ENCODE measurements at regions not wholly inside any gene's neighbourhood (a gene's known extent, or its start where the extent isn't known, plus 50 kb on each side); places are given as distances from the start of the nearest gene placed in this dataset.

- H3K4me3 ChIP-seq (ENCODE audit: control insufficient read depth in 1 of 7, extremely low read depth in 1 of 7, insufficient read depth in 4 of 7, low read depth in 2 of 7, low read length in 6 of 7) = no peak overlapping the region
- H3K9me3 ChIP-seq (ENCODE audit: control extremely low read depth in 1 of 5, control insufficient read depth in 4 of 5, insufficient read depth in 2 of 5, low read depth in 1 of 5, low read length in 4 of 5) = peaks cover 1 to 6% (median 5%) of the 10 kb centered on the region in 5 experiments
- DNase-seq = no peak
- 100% methylated on average over 1 of the region's 1 CpG for WGBS (ENCODE audit: insufficient coverage)
- no peak overlapping the region for H3K27ac ChIP-seq (ENCODE audit: insufficient read depth in 1 of 2, low read depth in 1 of 2, low read length in 2 of 2, poor library complexity in 1 of 2, severe bottlenecking in 2 of 2)
- H3K4me1 ChIP-seq (ENCODE audit: control extremely low read depth in 1 of 4, control insufficient read depth in 4 of 4, insufficient read depth in 4 of 4, low read length in 3 of 4) = no peaks in the 10 kb centered on the region
- CTCF ChIA-PET = interaction anchor here (0.9 kb wide), 2 partner anchors 29 to 41 kb away, joined by 3 read pairs; no protein-coding TSS in a partner anchor
- no peaks in the 10 kb centered on the region for H3K36me3 ChIP-seq (ENCODE audit: control insufficient read depth in 4 of 4, insufficient read depth in 4 of 4, low read length in 3 of 4)
- H3K27me3 ChIP-seq (replicated peaks in 2 of 5; ENCODE audit: control insufficient read depth in 4 of 5, insufficient read depth in 5 of 5, low read length in 4 of 5) = no peaks in the 10 kb centered on the region
- POLR2A ChIA-PET = no interaction called here
Measured at GRCh38 chr13:51015973-51016372, 95.1 kb downstream of the C13orf42 start.

DNA sequence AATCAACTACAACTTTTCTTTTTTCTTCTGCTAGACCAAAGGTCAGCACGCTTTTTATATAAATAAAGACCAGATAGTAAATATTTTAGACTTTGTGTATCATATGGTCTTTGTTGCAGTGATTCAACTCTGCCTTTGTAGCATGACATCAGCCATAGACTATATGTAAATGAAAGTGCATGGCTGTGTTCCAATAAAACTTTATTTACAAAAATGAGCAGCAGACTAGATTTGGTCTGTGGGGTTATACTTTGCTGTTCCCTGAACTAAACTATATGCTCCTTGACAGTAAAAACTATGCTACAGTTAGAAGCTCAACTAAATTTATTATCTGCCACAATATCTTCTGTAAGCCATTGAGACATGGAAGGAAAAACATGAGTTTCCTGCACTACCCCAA lies 100.0 kb downstream of the RNASEH2B start:
- peaks cover 0 to 2% (median 0%) of the 10 kb centered on the region in 4 experiments for H3K4me1 ChIP-seq (ENCODE audit: control extremely low read depth in 1 of 4, control insufficient read depth in 4 of 4, insufficient read depth in 4 of 4, low read length in 3 of 4)
- H3K4me3 ChIP-seq (ENCODE audit: control insufficient read depth in 1 of 7, extremely low read depth in 1 of 7, insufficient read depth in 4 of 7, low read depth in 2 of 7, low read length in 6 of 7) = no peak overlapping the region
- CTCF ChIA-PET = interaction anchor here (0.9 to 1.0 kb wide), 3 partner anchors 20 to 35 kb away, joined by 3 to 4 read pairs (median 3); no protein-coding TSS in a partner anchor
- no peaks in the 10 kb centered on the region for H3K36me3 ChIP-seq (ENCODE audit: control insufficient read depth in 4 of 4, insufficient read depth in 4 of 4, low read length in 3 of 4)
- H3K27ac ChIP-seq (ENCODE audit: insufficient read depth in 1 of 2, low read depth in 1 of 2, low read length in 2 of 2, poor library complexity in 1 of 2, severe bottlenecking in 2 of 2) = no peak overlapping the region
- POLR2A ChIA-PET = no interaction called here
- no peak for DNase-seq
- no CpG with 5 or more reads among the region's 1 CpG for WGBS (ENCODE audit: insufficient coverage)
- no peaks in the 10 kb centered on the region for H3K27me3 ChIP-seq (replicated peaks in 2 of 5; ENCODE audit: control insufficient read depth in 4 of 5, insufficient read depth in 5 of 5, low read length in 4 of 5)
- H3K9me3 ChIP-seq (ENCODE audit: control extremely low read depth in 1 of 5, control insufficient read depth in 4 of 5, insufficient read depth in 2 of 5, low read depth in 1 of 5, low read length in 4 of 5) = peaks cover 1 to 6% (median 5%) of the 10 kb centered on the region in 5 experiments

- H3K27me3 ChIP-seq (replicated peaks in 2 of 5; ENCODE audit: control insufficient read depth in 4 of 5, insufficient read depth in 5 of 5, low read length in 4 of 5) = no peaks in the 10 kb centered on the region
- no peak overlapping the region for H3K27ac ChIP-seq (ENCODE audit: insufficient read depth in 1 of 2, low read depth in 1 of 2, low read length in 2 of 2, poor library complexity in 1 of 2, severe bottlenecking in 2 of 2)
- DNase-seq = no peak
- WGBS (ENCODE audit: insufficient coverage) = 93% methylated on average over 2 of the region's 3 CpGs
- H3K4me1 ChIP-seq (ENCODE audit: control extremely low read depth in 1 of 4, control insufficient read depth in 4 of 4, insufficient read depth in 4 of 4, low read length in 3 of 4) = peaks cover 0 to 9% (median 0%) of the 10 kb centered on the region in 4 experiments
- ChIA-PET CTCF (interaction anchor here (1.5 to 2.5 kb wide), 2 partner anchors 10 to 18 kb away, joined by 7 to 8 read pairs; no protein-coding TSS in a partner anchor), POLR2A (interaction anchor here (0.6 kb wide), 1 partner anchor 663 kb away, joined by 4 read pairs; no protein-coding TSS in a partner anchor)
- H3K9me3 ChIP-seq (ENCODE audit: control extremely low read depth in 1 of 5, control insufficient read depth in 4 of 5, insufficient read depth in 2 of 5, low read depth in 1 of 5, low read length in 4 of 5) = peaks cover 0 to 1% (median 0%) of the 10 kb centered on the region in 5 experiments
- no peak overlapping the region for H3K4me3 ChIP-seq (ENCODE audit: control insufficient read depth in 1 of 7, extremely low read depth in 1 of 7, insufficient read depth in 4 of 7, low read depth in 2 of 7, low read length in 6 of 7)
- H3K36me3 ChIP-seq (ENCODE audit: control insufficient read depth in 4 of 4, insufficient read depth in 4 of 4, low read length in 3 of 4) = no peaks in the 10 kb centered on the region
Measured at GRCh38 chr13:51007216-51007615, 97.6 kb downstream of the RNASEH2B start.

DNA sequence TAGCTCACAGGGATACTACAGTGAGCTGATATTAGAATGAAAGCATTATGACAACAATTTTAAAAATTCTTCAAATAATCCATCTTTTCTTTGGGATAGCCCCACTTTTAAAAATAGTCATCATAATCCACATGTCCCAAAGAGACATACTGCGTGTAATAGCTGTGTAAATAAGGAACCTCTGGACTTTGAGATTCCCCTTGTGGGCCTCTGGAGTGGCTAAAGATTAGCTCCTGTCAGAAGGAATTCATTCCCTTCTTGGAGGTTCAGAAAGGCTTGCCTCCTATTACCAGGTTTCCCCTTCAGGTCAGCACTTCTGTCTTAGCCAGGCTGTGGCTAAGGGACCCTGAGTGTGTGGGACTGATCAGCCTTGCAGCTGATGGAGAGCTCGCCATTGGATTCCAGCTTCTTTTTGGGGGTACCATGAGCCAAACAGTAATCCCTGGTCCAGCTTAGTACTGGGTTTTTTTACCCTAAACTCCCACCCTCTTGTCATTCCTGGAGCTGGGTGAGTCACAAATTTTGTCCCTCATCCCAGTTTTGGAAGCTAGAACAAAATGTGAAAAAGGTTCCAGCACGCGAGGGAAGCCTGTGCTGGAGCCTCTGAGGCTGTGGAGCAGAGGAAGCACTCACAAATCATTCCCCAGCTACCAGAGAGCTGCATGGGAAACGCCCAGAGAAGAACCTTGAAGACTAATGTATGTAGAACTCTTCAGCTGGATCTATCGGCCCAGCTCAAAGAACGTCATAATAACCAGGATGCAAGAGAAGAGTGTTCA lies 96.7 kb downstream of the RNASEH2B start:
- POLR2A ChIA-PET = interaction anchor here (0.6 to 0.7 kb wide), 3 partner anchors 13 to 662 kb away, joined by 3 to 4 read pairs (median 3); no protein-coding TSS in a partner anchor
- no peaks in the 10 kb centered on the region for H3K27me3 ChIP-seq (replicated peaks in 2 of 5; ENCODE audit: control insufficient read depth in 4 of 5, insufficient read depth in 5 of 5, low read length in 4 of 5)
- no peak overlapping the region for H3K4me3 ChIP-seq (ENCODE audit: control insufficient read depth in 1 of 7, extremely low read depth in 1 of 7, insufficient read depth in 4 of 7, low read depth in 2 of 7, low read length in 6 of 7)
- no peak for DNase-seq
- CTCF ChIA-PET = interaction anchor here (0.8 to 2.5 kb wide), 6 partner anchors 9 to 63 kb away, joined by 3 to 8 read pairs (median 5); no protein-coding TSS in a partner anchor
- no peak overlapping the region for H3K27ac ChIP-seq (ENCODE audit: insufficient read depth in 1 of 2, low read depth in 1 of 2, low read length in 2 of 2, poor library complexity in 1 of 2, severe bottlenecking in 2 of 2)
- H3K9me3 ChIP-seq (ENCODE audit: control extremely low read depth in 1 of 5, control insufficient read depth in 4 of 5, insufficient read depth in 2 of 5, low read depth in 1 of 5, low read length in 4 of 5) = no peaks in the 10 kb centered on the region
- no peaks in the 10 kb centered on the region for H3K36me3 ChIP-seq (ENCODE audit: control insufficient read depth in 4 of 4, insufficient read depth in 4 of 4, low read length in 3 of 4)
- 94% methylated on average over 5 of the region's 7 CpGs for WGBS (ENCODE audit: insufficient coverage)
- peaks cover 0 to 9% (median 0%) of the 10 kb centered on the region in 4 experiments for H3K4me1 ChIP-seq (ENCODE audit: control extremely low read depth in 1 of 4, control insufficient read depth in 4 of 4, insufficient read depth in 4 of 4, low read length in 3 of 4)

Data from common myeloid progenitor, CD34-positive (primary cell).